Breast epithelium (tissue), 4 donors: ENCODE measurements at regions not wholly inside any gene's neighbourhood (a gene's known extent, or its start where the extent isn't known, plus 50 kb on each side); places are given as distances from the start of the nearest gene placed in this dataset.

ENCODE experiments used
- DNase-seq, 2 donors: peaks; one replicate each; pipeline ENCODE4 v3.0.0-alpha.2; 2019; ENCODE audit warnings: low spot score in 2 of 2
- H3K27ac ChIP-seq, 2 donors: fragments of 200-600 bp; sonication (generic) in 1 of 2; one replicate each; pipeline ENCODE4 v1.5.1; 2016 to 2019; ENCODE audit warnings: mild to moderate bottlenecking in 1 of 2
- H3K27me3 ChIP-seq, 2 donors: fragments of 200-600 bp; sonication (generic) in 1 of 2; one replicate each; pipeline versions ENCODE4 v1.5.1 to v1.6.0; 2017 to 2019; ENCODE audit warnings: control low read depth in 1 of 2, mild to moderate bottlenecking in 1 of 2
- H3K36me3 ChIP-seq: fragments of 200-600 bp; one replicate; pipeline ENCODE4 v1.5.1; 2019
- H3K4me1 ChIP-seq, 2 donors: fragments of 200-600 bp; sonication (generic); one replicate each; pipeline ENCODE4 v1.5.1; 2016 to 2019; ENCODE audit warnings: control low read depth in 1 of 2
- H3K4me3 ChIP-seq, 3 donors: fragments of 200-600 bp; sonication (generic); 1 replicate in 2 of 3; 2 replicates in 1 of 3; pipeline ENCODE4 v1.5.1; 2016 to 2019; ENCODE audit warnings: mild to moderate bottlenecking in 3 of 3, moderate library complexity in 2 of 3
- H3K9me3 ChIP-seq, 2 donors: fragments of 200-600 bp; sonication (generic) in 1 of 2; one replicate each; pipeline ENCODE4 v1.5.1; 2016 to 2019; ENCODE audit warnings: control low read depth in 1 of 2
- CTCF ChIP-seq, 3 donors: fragments of 450-650 bp; IDR thresholded peaks; one replicate each; pipeline ENCODE4 v1.5.1; 2016 to 2017; ENCODE audit warnings: antibody characterized with exemption in 3 of 3, mild to moderate bottlenecking in 3 of 3, moderate library complexity in 3 of 3
- POLR2A ChIP-seq: fragments of 450-650 bp; IDR thresholded peaks from one replicate; pipeline ENCODE4 v1.6.1; 2016; ENCODE audit warnings: antibody characterized with exemption, mild to moderate bottlenecking, moderate library complexity
- POLR2AphosphoS5 ChIP-seq, 3 donors: sonication (generic); formaldehyde crosslinking; IDR thresholded peaks; one replicate each; pipeline ENCODE4 v1.6.1; 2017; ENCODE audit warnings: antibody characterized with exemption in 3 of 3
- intact Hi-C: fragments of 100-400 bp; cut with DNase I; formaldehyde crosslinking; loops from one replicate; pipeline ENCODE4 v1.15.1; 2023; ENCODE audit warnings: low total_unique reads

GRCh38 chr14:50049703-50050570 lies 66.4 kb downstream of the VCPKMT start:
- no peaks in the 10 kb centered on the region for H3K27me3 ChIP-seq
- no peaks in the 10 kb centered on the region for H3K36me3 ChIP-seq
- intact Hi-C loops: no loop called here
- peaks cover 0 to 8% of the 10 kb centered on the region in 2 donors for H3K4me1 ChIP-seq
- TF ChIP-seq CTCF (IDR thresholded peaks at IDR 0.05) (no peak), POLR2AphosphoS5 (IDR thresholded peaks at IDR 0.05) (no peak), POLR2A (no peak)
- H3K27ac ChIP-seq: no peak overlapping the region
- H3K9me3 ChIP-seq: no peaks in the 10 kb centered on the region
- DNase-seq: no peak
- H3K4me3 ChIP-seq: no peak overlapping the region

GRCh38 chr14:50051106-50051505 lies 65.3 kb downstream of the VCPKMT start:
- Histone ChIP-seq H3K4me3 (no peak overlapping the region), H3K4me1 (peaks cover 0 to 8% of the 10 kb centered on the region in 2 donors), H3K9me3 (no peaks in the 10 kb centered on the region), H3K27me3 (no peaks in the 10 kb centered on the region), H3K27ac (no peak overlapping the region), H3K36me3 (no peaks in the 10 kb centered on the region)
- DNase-seq: no peak
- intact Hi-C loops: no loop called here
- no peak for TF ChIP-seq CTCF (IDR thresholded peaks at IDR 0.05)
- TF ChIP-seq POLR2AphosphoS5 (IDR thresholded peaks at IDR 0.05): no peak

- H3K27me3 ChIP-seq: no peaks in the 10 kb centered on the region
- no peaks in the 10 kb centered on the region for H3K9me3 ChIP-seq
- DNase-seq: no peak
- no peaks in the 10 kb centered on the region for H3K36me3 ChIP-seq
- intact Hi-C loops: no loop called here
- TF ChIP-seq POLR2A (no peak), POLR2AphosphoS5 (IDR thresholded peaks at IDR 0.05) (no peak), CTCF (IDR thresholded peaks at IDR 0.05) (no peak)
- peaks cover 0 to 8% of the 10 kb centered on the region in 2 donors for H3K4me1 ChIP-seq
- H3K4me3 ChIP-seq: no peak overlapping the region
- H3K27ac ChIP-seq: no peak overlapping the region
Observed at GRCh38 chr14:50051706-50052105, 64.7 kb downstream of the VCPKMT start.

DNA sequence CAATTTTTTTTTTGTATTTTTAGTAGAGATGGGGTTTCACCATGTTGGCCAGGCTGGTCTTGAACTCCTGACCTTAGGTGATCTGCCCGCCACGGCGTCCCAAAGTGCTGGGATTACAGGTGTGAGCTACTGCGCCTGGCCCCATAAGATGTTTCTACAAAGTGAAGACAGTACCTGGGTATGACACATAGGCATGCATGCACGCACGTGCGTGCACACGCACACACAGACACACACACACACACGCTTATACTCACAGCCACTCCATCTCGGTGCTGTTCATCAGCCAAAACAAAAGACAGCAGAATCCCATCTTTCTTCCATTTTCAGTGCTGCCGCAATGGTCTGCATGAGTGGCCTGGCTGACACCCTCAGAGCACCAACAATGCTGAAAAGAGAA lies 63.9 kb downstream of the VCPKMT start:
- no peak for TF ChIP-seq CTCF (IDR thresholded peaks at IDR 0.05)
- no peak for TF ChIP-seq POLR2AphosphoS5 (IDR thresholded peaks at IDR 0.05)
- TF ChIP-seq POLR2A: no peak
- no peak overlapping the region for H3K4me3 ChIP-seq
- H3K36me3 ChIP-seq: no peaks in the 10 kb centered on the region
- H3K27ac ChIP-seq: no peak overlapping the region
- H3K27me3 ChIP-seq: no peaks in the 10 kb centered on the region
- intact Hi-C loops: no loop called here
- DNase-seq: no peak
- H3K4me1 ChIP-seq: peaks cover 0 to under 1% of the 10 kb centered on the region in 2 donors
- no peaks in the 10 kb centered on the region for H3K9me3 ChIP-seq

- no peaks in the 10 kb centered on the region for H3K9me3 ChIP-seq
- DNase-seq: no peak
- TF ChIP-seq POLR2A (no peak), POLR2AphosphoS5 (IDR thresholded peaks at IDR 0.05) (no peak), CTCF (IDR thresholded peaks at IDR 0.05) (no peak)
- no peaks in the 10 kb centered on the region for H3K4me1 ChIP-seq
- H3K4me3 ChIP-seq: no peak overlapping the region
- H3K27ac ChIP-seq: no peak overlapping the region
- H3K36me3 ChIP-seq: no peaks in the 10 kb centered on the region
- intact Hi-C loops: no loop called here
- no peaks in the 10 kb centered on the region for H3K27me3 ChIP-seq
Observed at GRCh38 chr14:50053935-50054334, 62.4 kb downstream of the VCPKMT start.
